Erythroblast (primary cell): ENCODE measurements at regions not wholly inside any gene's neighbourhood (a gene's known extent, or its start where the extent isn't known, plus 50 kb on each side); places are given as distances from the start of the nearest gene placed in this dataset.
"Not testable (repeated sequence)": the region's sequence is repeated elsewhere in the genome, so short reads cannot be mapped to it uniquely, and the experiment has no call there.

Experiments used
- GATA1 ChIP-seq: IDR thresholded peaks from 2 replicates; pipeline ENCODE4 v1.6.1; 2011; ENCODE audit warnings: low read depth, mild to moderate bottlenecking, control low read depth, low read length, moderate library complexity
- POLR2A ChIP-seq: IDR thresholded peaks from 2 replicates; pipeline ENCODE4 v1.6.1; 2011; ENCODE audit warnings: mild to moderate bottlenecking, low read length

DNA sequence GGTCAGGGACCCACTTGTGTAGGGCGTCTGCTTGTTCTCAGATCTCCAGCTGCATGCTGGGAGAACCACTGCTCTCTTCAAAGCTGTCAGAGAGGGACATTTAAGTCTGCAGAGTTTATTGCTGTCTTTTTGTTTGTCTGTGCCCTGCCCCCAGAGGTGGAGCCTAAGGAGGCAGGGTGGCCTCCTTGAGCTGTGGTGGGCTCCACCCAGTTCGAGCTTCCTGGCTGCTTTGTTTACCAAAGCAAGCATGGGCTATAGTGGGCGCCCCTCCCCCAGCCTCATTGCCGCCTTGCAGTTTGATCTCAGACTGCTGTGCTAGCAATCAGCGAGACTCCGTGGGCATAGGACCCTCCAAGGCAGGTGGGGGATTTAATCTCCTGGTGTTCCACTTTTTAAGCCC is 154.0 kb upstream of the MTMR8 start:
- not testable (repeated sequence) for TF ChIP-seq POLR2A, GATA1
